ENCODE measurements at regions not wholly inside any gene's neighbourhood (a gene's known extent, or its start where the extent isn't known, plus 50 kb on each side); places are given as distances from the start of the nearest gene placed in this dataset.

GRCh38 chr10:43968961-43969360 lies 320.3 kb upstream of the ZNF32 start:
- DNase-seq (ENCODE audit: low read depth, low spot score) = no peak
- H3K9me3 ChIP-seq (ENCODE audit: control insufficient read depth, insufficient read depth, low read length) = no peaks in the 10 kb centered on the region; the same call in 1 of the 2 replicates
- H3K27me3 ChIP-seq (ENCODE audit: control insufficient read depth, insufficient read depth, low read length) = peaks cover 22% of the 10 kb centered on the region
- TF ChIP-seq CTCF (IDR thresholded peaks at IDR 0.05; ENCODE audit: low read depth, low read length) = no peak
- ChIA-PET CTCF (no interaction called here), POLR2A (no interaction called here)
- no peak overlapping the region for H3K27ac ChIP-seq (ENCODE audit: low read depth, low read length)
- no peak overlapping the region for H3K4me3 ChIP-seq (ENCODE audit: low read depth, low read length)

DNA sequence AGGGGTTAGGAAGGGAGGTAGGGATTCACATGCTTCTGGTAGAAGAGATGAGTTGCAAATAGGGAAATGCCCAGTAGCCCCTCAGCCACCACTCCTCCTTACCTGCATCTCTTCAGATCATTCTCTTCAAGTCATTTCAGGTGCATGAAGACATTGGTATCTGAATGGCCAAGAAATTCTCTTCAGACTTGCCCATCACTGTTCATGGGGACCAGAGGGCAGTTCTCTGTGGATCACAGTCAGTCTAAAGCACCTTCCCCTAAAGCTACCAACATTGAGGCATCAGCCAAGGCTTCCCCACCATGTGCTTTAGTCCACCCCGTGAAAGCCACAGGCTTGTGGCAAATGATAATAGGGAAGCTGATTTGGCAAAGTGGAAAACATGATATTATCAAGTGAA lies 319.4 kb upstream of the ZNF32 start:
- H3K4me3 ChIP-seq (ENCODE audit: low read depth, low read length) = no peak overlapping the region
- H3K9me3 ChIP-seq (ENCODE audit: control insufficient read depth, insufficient read depth, low read length) = no peaks in the 10 kb centered on the region
- no peak overlapping the region for H3K27ac ChIP-seq (ENCODE audit: low read depth, low read length)
- no peak for DNase-seq (ENCODE audit: low read depth, low spot score)
- peaks cover 23% of the 10 kb centered on the region for H3K27me3 ChIP-seq (ENCODE audit: control insufficient read depth, insufficient read depth, low read length)
- ChIA-PET CTCF (no interaction called here), POLR2A (no interaction called here)
- no peak for TF ChIP-seq CTCF (IDR thresholded peaks at IDR 0.05; ENCODE audit: low read depth, low read length)

DNA sequence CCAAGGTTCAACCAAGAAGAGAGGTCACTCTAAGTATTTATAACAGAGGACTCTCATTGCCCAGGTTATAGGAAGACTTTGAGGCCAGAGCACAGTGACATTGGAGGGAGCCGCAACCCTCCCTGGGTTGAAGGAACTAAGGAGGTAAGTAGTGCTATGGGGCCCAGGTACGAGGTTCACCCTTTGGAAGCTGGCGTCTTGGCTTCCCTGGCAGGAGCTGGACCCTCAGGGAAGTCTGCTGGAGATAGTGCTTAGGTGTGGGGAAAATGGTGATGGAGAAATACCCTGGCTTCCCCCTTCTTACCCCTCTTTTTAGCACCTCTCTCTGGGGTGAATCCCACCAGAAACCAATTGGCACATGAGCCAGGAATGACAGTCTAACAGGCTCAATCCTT lies 317.9 kb upstream of the ZNF32 start:
- CTCF ChIA-PET = no interaction called here
- peaks cover 23% of the 10 kb centered on the region for H3K27me3 ChIP-seq (ENCODE audit: control insufficient read depth, insufficient read depth, low read length)
- no peak for DNase-seq (ENCODE audit: low read depth, low spot score)
- H3K27ac ChIP-seq (ENCODE audit: low read depth, low read length) = no peak overlapping the region
- POLR2A ChIA-PET = no interaction called here
- TF ChIP-seq CTCF (IDR thresholded peaks at IDR 0.05; ENCODE audit: low read depth, low read length) = no peak
- no peak overlapping the region for H3K4me3 ChIP-seq (ENCODE audit: low read depth, low read length)
- no peaks in the 10 kb centered on the region for H3K9me3 ChIP-seq (ENCODE audit: control insufficient read depth, insufficient read depth, low read length)

DNA sequence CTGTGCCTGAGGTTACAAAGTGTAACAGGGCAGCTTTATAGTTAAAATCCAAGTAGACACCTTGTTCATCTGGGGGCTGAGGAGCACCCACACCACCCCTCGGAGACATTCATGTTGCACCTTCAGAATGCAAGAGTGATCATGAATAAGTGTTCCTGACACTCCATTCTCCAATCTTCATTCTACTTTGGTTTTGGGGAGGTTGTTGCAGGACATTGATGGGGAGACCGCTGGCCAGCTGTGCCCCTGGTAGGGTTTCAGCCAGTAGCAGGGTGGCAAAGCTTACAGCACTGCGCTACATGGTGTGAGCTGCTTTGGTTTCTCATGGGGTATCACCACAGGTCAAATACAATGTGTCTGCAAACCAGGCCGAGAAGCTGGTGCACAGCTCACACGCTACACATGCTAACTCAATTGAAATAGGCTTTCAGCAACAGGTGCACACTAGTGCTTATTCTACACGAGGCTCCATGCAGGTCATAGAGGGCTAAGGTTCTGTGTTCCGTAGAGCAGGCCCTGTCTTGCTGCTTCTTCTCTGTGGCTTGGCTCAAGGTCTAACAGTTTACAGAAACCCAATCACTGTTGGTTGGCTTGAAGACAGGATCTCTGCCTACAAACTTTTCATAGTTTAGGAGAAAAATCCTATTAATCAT lies 317.4 kb upstream of the ZNF32 start:
- ChIA-PET CTCF (interaction anchor here (1.2 kb wide), 1 partner anchor 11 kb away, joined by 3 read pairs; no protein-coding TSS in a partner anchor), POLR2A (interaction anchor here (0.6 kb wide), 1 partner anchor 326 kb away, joined by 3 read pairs; no protein-coding TSS in a partner anchor)
- Histone ChIP-seq H3K4me3 (ENCODE audit: low read depth, low read length) (no peak overlapping the region), H3K9me3 (ENCODE audit: control insufficient read depth, insufficient read depth, low read length) (no peaks in the 10 kb centered on the region), H3K27ac (ENCODE audit: low read depth, low read length) (no peak overlapping the region), H3K27me3 (ENCODE audit: control insufficient read depth, insufficient read depth, low read length) (peaks cover 23% of the 10 kb centered on the region)
- TF ChIP-seq CTCF (IDR thresholded peaks at IDR 0.05; ENCODE audit: low read depth, low read length) = no peak
- no peak for DNase-seq (ENCODE audit: low read depth, low spot score)

GRCh38 chr10:43965033-43965917 lies 316.6 kb upstream of the ZNF32 start:
- Histone ChIP-seq H3K9me3 (ENCODE audit: control insufficient read depth, insufficient read depth, low read length) (no peaks in the 10 kb centered on the region), H3K27me3 (ENCODE audit: control insufficient read depth, insufficient read depth, low read length) (peaks cover 23% of the 10 kb centered on the region), H3K27ac (ENCODE audit: low read depth, low read length) (no peak overlapping the region), H3K4me3 (ENCODE audit: low read depth, low read length) (no peak overlapping the region)
- CTCF ChIA-PET = interaction anchor here (1.2 kb wide), 1 partner anchor 11 kb away, joined by 3 read pairs; no protein-coding TSS in a partner anchor
- no peak for TF ChIP-seq CTCF (IDR thresholded peaks at IDR 0.05; ENCODE audit: low read depth, low read length)
- no peak for DNase-seq (ENCODE audit: low read depth, low spot score)
- POLR2A ChIA-PET = interaction anchor here (0.6 kb wide), 1 partner anchor 327 kb away, joined by 3 read pairs; no protein-coding TSS in a partner anchor
